ENCODE measurements at regions not wholly inside any gene's neighbourhood (a gene's known extent, or its start where the extent isn't known, plus 50 kb on each side); places are given as distances from the start of the nearest gene placed in this dataset.

- no peak for TF ChIP-seq CTCF (conservative IDR thresholded peaks at IDR 0.05 in 1 of 2, IDR thresholded peaks at IDR 0.05 in 1 of 2; ENCODE audit: low read depth in 1 of 2, low read length in 2 of 2)
- TF ChIP-seq EZH2 (IDR thresholded peaks at IDR 0.05; ENCODE audit: low read length, missing control alignments), result no peak
Observed at GRCh38 chr18:77967071-77967470, 717.4 kb downstream of the GALR1 start.

Data from fibroblast of lung (primary cell).